Tibial artery (tissue), 4 donors: ENCODE measurements at regions not wholly inside any gene's neighbourhood (a gene's known extent, or its start where the extent isn't known, plus 50 kb on each side); places are given as distances from the start of the nearest gene placed in this dataset.

Experiments
- DNase-seq, 2 donors: peaks; one replicate each; pipeline ENCODE4 v3.0.0-alpha.2; 2019
- H3K27ac ChIP-seq, 2 donors: fragments of 200-600 bp; sonication (generic) in 1 of 2; 1 replicate in 1 of 2; 2 replicates in 1 of 2; pipeline ENCODE4 v1.5.1; 2018 to 2019; ENCODE audit warnings: mild to moderate bottlenecking in 1 of 2
- H3K27me3 ChIP-seq, 2 donors: fragments of 200-600 bp; sonication (generic) in 1 of 2; one replicate each; pipeline versions ENCODE4 v1.5.1 to v1.6.0; 2016 to 2019
- H3K36me3 ChIP-seq, 3 donors: fragments of 200-600 bp; sonication (generic) in 2 of 3; one replicate each; pipeline ENCODE4 v1.5.1; 2016 to 2019; ENCODE audit warnings: mild to moderate bottlenecking in 2 of 3
- H3K4me1 ChIP-seq, 4 donors: fragments of 200-600 bp; sonication (generic) in 2 of 4; 1 replicate in 3 of 4; 2 replicates in 1 of 4; pipeline ENCODE4 v1.5.1; 2016 to 2019
- H3K4me3 ChIP-seq, 2 donors: fragments of 200-600 bp; sonication (generic) in 1 of 2; 1 replicate in 1 of 2; 2 replicates in 1 of 2; pipeline ENCODE4 v1.5.1; 2018 to 2019; ENCODE audit warnings: mild to moderate bottlenecking in 2 of 2
- H3K9me3 ChIP-seq, 3 donors: fragments of 200-600 bp; sonication (generic) in 1 of 3; one replicate each; pipeline ENCODE4 v1.5.1; 2016 to 2019
- intact Hi-C: fragments of 100-400 bp; cut with DNase I; formaldehyde crosslinking; loops from one replicate; pipeline ENCODE4 v1.15.0; 2023; ENCODE audit warnings: low total_unique reads
- TF ChIP-seq, protein P1 (sequence below), 2 experiments: fragments of 200-600 bp in 1 of 2; fragments of 450-650 bp in 1 of 2; IDR thresholded peaks; one replicate each; pipeline ENCODE4 v1.5.1; 2017 to 2019; ENCODE audit warnings: antibody characterized with exemption in 2 of 2, mild to moderate bottlenecking in 1 of 2, moderate library complexity in 1 of 2

DNA sequence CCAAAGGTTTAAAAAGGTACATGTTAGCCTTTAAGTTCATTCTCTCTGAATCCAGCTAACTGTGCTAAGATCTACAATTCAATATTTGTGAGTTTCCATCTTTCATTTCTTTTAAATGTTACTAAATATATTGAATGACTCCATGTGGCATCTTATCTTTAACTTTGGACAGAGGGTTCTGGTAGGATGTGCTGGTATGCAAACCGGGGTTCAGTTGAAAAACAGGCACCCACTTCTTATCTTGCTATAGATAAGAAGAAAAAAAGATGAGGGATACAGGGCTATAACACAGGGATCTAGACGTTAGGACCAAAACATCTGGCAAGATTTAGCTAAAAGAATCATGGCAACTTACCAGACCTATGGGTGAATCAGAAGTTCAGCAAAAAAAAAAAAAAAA, 538.3 kb downstream of the EDEM1 start:
- H3K36me3 ChIP-seq, result no peaks in the 10 kb centered on the region
- no peak overlapping the region for H3K27ac ChIP-seq
- intact Hi-C loops, result no loop called here
- H3K4me3 ChIP-seq, result no peak overlapping the region
- H3K27me3 ChIP-seq, result no peaks in the 10 kb centered on the region
- H3K4me1 ChIP-seq, result no peaks in the 10 kb centered on the region
- TF ChIP-seq, protein P1, sequence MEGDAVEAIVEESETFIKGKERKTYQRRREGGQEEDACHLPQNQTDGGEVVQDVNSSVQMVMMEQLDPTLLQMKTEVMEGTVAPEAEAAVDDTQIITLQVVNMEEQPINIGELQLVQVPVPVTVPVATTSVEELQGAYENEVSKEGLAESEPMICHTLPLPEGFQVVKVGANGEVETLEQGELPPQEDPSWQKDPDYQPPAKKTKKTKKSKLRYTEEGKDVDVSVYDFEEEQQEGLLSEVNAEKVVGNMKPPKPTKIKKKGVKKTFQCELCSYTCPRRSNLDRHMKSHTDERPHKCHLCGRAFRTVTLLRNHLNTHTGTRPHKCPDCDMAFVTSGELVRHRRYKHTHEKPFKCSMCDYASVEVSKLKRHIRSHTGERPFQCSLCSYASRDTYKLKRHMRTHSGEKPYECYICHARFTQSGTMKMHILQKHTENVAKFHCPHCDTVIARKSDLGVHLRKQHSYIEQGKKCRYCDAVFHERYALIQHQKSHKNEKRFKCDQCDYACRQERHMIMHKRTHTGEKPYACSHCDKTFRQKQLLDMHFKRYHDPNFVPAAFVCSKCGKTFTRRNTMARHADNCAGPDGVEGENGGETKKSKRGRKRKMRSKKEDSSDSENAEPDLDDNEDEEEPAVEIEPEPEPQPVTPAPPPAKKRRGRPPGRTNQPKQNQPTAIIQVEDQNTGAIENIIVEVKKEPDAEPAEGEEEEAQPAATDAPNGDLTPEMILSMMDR (IDR thresholded peaks at IDR 0.05), result no peak
- DNase-seq, result no peak
- H3K9me3 ChIP-seq, result no peaks in the 10 kb centered on the region

DNA sequence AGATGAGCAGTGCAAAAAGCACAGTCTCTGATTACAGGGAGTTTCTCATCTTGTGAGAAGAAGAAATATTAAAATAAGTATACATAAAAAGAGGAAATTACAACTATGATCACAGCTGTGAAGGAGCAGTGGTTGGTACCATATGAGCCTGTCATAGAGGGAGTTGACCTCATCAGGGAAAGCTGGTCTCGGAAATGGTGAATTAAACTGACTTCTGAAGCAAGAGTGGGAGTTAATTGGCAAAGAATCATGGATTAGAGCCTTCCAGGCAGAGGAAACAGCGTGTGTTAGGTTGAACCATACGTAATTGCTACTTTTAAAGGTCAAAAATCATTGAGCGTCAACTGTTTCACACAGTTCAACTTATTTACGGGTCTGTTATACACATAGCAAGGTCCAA, 539.1 kb downstream of the EDEM1 start:
- Histone ChIP-seq H3K4me1 (no peaks in the 10 kb centered on the region), H3K9me3 (no peaks in the 10 kb centered on the region), H3K27me3 (no peaks in the 10 kb centered on the region), H3K27ac (no peak overlapping the region), H3K36me3 (no peaks in the 10 kb centered on the region), H3K4me3 (no peak overlapping the region)
- TF ChIP-seq, protein P1 (IDR thresholded peaks at IDR 0.05), result no peak
- intact Hi-C loops, result no loop called here
- no peak for DNase-seq

DNA sequence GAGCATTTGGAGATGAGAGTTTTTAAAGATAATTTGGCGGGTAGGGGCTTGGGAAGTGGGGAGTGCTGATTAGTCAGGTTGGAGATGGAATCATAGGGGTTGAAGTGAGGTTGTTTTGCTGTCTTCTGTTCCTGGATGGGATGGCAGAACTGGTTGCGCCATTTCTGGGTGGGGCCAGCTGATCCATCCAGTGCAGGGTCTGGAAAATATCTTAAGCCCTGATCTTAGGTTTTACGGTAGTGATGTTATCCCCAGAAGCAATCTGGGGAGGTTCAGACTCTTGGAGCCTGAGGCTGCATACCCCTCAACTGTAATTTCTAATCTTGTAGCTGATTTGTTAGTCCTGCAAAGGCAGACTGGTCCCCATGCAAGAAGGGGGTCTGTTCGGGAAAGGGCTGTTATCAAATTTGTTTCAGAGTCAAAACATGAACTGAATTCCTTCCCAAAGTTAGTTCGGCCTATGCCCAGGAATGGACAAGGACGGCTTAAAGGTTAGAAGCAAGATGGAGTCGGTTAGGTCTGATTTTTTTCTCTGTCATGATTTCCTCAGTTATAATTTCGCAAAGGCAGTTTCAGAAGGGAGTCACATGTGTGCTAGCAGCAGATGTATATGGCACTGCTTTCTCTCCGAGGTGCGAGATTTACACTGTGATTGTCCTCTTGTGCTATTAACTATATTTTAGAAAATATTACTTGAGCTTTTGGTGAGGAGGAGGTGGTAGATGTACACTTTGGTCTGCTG, 540.4 kb downstream of the EDEM1 start:
- Histone ChIP-seq H3K27ac (no peak overlapping the region), H3K9me3 (no peaks in the 10 kb centered on the region), H3K4me1 (no peaks in the 10 kb centered on the region), H3K36me3 (no peaks in the 10 kb centered on the region), H3K27me3 (no peaks in the 10 kb centered on the region), H3K4me3 (no peak overlapping the region)
- DNase-seq, result no peak
- TF ChIP-seq, protein P1 (IDR thresholded peaks at IDR 0.05), result no peak
- intact Hi-C loops, result no loop called here

DNA sequence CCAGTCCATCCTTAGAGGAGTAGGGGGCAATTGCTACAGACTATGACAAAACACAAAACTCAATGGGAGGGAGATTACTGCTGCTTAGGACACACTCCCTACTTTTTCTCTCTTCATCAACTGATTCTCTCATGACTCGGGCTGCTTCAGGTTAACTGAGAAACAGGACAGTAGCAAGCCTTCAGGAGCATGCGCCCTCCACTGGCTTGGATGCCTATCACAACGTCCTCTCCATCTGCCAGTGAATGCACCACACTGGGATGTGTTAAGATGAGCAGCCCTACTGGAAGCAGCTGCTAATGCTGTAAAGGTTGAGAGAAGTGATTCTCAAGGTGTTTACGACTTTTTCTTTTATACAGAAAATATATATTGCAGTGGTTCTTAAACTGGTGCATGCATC, 542.3 kb downstream of the EDEM1 start:
- H3K4me3 ChIP-seq, result no peak overlapping the region
- intact Hi-C loops, result no loop called here
- DNase-seq, result no peak
- no peaks in the 10 kb centered on the region for H3K4me1 ChIP-seq
- H3K36me3 ChIP-seq, result no peaks in the 10 kb centered on the region
- H3K9me3 ChIP-seq, result no peaks in the 10 kb centered on the region
- TF ChIP-seq, protein P1 (IDR thresholded peaks at IDR 0.05), result no peak
- H3K27ac ChIP-seq, result no peak overlapping the region
- H3K27me3 ChIP-seq, result no peaks in the 10 kb centered on the region

DNA sequence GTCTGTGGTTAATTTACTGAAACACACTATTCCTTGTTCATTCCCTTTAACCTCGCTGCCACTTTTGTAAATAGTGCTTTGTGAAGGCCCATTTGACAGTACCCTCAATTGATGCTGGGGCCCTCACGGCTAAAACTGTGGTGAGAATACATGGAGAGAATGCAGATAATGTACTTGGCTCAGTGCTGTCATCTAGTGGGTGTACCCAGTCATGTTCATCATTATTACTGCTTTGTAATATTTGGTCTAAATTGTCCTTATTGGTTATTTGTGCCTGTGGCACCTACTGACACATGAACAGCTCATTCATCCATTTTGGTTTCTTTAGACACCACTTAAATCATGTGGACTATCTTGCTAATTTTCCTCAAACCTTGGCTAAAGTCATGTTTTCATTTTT, 543.6 kb downstream of the EDEM1 start:
- no peak for DNase-seq
- H3K9me3 ChIP-seq, result no peaks in the 10 kb centered on the region

More for the DNA sequence above, 543.6 kb downstream of the EDEM1 start:
- Histone ChIP-seq H3K4me1 (no peaks in the 10 kb centered on the region), H3K4me3 (no peak overlapping the region), H3K36me3 (no peaks in the 10 kb centered on the region), H3K27ac (no peak overlapping the region), H3K27me3 (no peaks in the 10 kb centered on the region)
- TF ChIP-seq, protein P1 (IDR thresholded peaks at IDR 0.05), result peak in 1 of 2 experiments; percentile 6
- intact Hi-C loops, result no loop called here
